ENCODE measurements at regions not wholly inside any gene's neighbourhood (a gene's known extent, or its start where the extent isn't known, plus 50 kb on each side); places are given as distances from the start of the nearest gene placed in this dataset.

DNA sequence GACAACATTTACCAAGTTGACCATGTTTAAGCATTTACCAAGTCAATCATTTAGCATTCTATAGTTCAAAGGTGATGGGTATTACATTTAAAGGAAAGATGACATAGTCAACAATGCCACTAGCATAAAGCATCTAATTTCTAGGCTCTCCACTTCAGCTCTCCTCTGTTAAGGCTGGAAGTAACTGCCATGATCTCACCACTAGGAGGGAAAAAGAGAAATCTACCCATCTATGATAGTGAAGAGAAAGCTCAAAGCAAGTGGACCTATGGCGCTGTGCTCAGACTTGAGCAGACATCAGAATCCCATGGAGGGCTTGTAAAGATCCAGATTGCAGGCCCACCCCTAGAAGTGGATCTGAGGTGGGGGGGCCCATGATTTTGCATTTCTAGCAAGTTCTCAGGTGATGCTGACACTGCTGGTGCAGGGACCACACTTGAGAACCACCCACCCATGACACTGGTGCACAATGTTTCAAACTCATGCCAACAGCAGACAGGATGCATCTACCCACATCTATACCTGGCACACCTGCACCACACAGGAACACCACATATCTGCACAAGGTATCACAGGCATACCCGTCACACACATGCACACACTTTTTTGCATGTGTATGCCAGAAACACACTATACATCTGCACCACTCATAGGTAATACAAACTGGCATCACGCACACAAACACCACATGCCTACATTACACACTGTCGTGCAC, 392.9 kb upstream of the RUNX1 start:
- Histone ChIP-seq H4K5ac (ENCODE audit: insufficient read length, low read depth, low read length) (peak overlapping the region; percentile 66), H3K23ac (ENCODE audit: insufficient read length, low read depth, low read length) (no peak overlapping the region), H3K56ac (ENCODE audit: insufficient read length, low read depth, low read length) (no peak overlapping the region), H2BK12ac (ENCODE audit: insufficient read length, low read depth, low read length) (no peak overlapping the region), H4K91ac (ENCODE audit: insufficient read length, low read depth, low read length) (no peak overlapping the region), H3K9me3 (ENCODE audit: control insufficient read depth, low read depth, low read length) (no peaks in the 10 kb centered on the region), H4K20me1 (ENCODE audit: control insufficient read depth, insufficient read depth, insufficient read length) (no peaks in the 10 kb centered on the region), H3K4me1 (ENCODE audit: insufficient read depth, low read length) (no peaks in the 10 kb centered on the region), H2BK5ac (ENCODE audit: insufficient read length, low read length) (no peak overlapping the region), H3K23me2 (ENCODE audit: insufficient read length, low read depth, low read length, poor library complexity, severe bottlenecking) (no peaks in the 10 kb centered on the region), H2BK15ac (ENCODE audit: low read depth, low read length) (no peak overlapping the region), H3K79me1 (ENCODE audit: insufficient read depth, low read depth, low read length, poor library complexity, severe bottlenecking) (no peaks in the 10 kb centered on the region), H3K27me3 (ENCODE audit: insufficient read depth, low read length) (no peaks in the 10 kb centered on the region), H2AK5ac (ENCODE audit: insufficient read length, low read length) (no peak overlapping the region), H3K79me2 (ENCODE audit: insufficient read depth, low read length) (no peaks in the 10 kb centered on the region), H3K4ac (ENCODE audit: low read depth, low read length) (no peak overlapping the region), H4K8ac (replicated peaks; ENCODE audit: insufficient read length, low read depth, low read length) (no peak overlapping the region), H3K9ac (ENCODE audit: extremely low read depth, insufficient read length, low read length) (no peak overlapping the region), H3K27ac (ENCODE audit: insufficient read length, low read depth, low read length) (no peak overlapping the region), H3K14ac (ENCODE audit: insufficient read depth, low read length) (no peak overlapping the region), H3K18ac (ENCODE audit: insufficient read length, low read depth, low read length) (no peak overlapping the region), H3K4me2 (ENCODE audit: insufficient read depth, insufficient read length, low read length) (no peak overlapping the region), H2BK20ac (ENCODE audit: low read depth, low read length, poor library complexity, severe bottlenecking) (no peak overlapping the region), H2AFZ (ENCODE audit: low read length) (no peak overlapping the region), H2BK120ac (ENCODE audit: low read depth, low read length, poor library complexity, severe bottlenecking) (no peak overlapping the region), H3T11ph (ENCODE audit: low read length) (no peak overlapping the region)
- DNase-seq, result no peak
- Mint-ChIP-seq H3K36me3 (ENCODE audit: insufficient read depth in 1 of 3, low read depth in 3 of 3) (no peaks in the 10 kb centered on the region), H3K27me3 (ENCODE audit: low read depth) (no peaks in the 10 kb centered on the region; the same call in none of the 2 replicates), H3K9me3 (no peaks in the 10 kb centered on the region), H3K27ac (no peak overlapping the region), H3K4me3 (no peak overlapping the region), H3K4me1 (peaks cover 8 to 12% of the 10 kb centered on the region in 2 experiments)
- peak; percentile 53; the same call in 2 of the 3 replicates for TF ChIP-seq CTCF (conservative IDR thresholded peaks at IDR 0.05)
- no CpG with 5 or more reads among the region's 4 CpGs for WGBS (ENCODE audit: extremely low coverage, insufficient read length, low lambda C conversion rate)

Measured in H9 (cell line).